H9 (cell line): ENCODE measurements at regions not wholly inside any gene's neighbourhood (a gene's known extent, or its start where the extent isn't known, plus 50 kb on each side); places are given as distances from the start of the nearest gene placed in this dataset.
A peak's percentile ranks its signal among the peaks of the same experiment; 100 is the strongest.

Experiments used
- DNase-seq: peaks from one replicate; pipeline ENCODE4 v3.0.0-alpha.2; 2017
- H2AFZ ChIP-seq: one replicate; pipeline ENCODE4 v1.6.1; 2013; ENCODE audit warnings: mild to moderate bottlenecking, low read length, control low read depth, moderate library complexity
- H2AK5ac ChIP-seq: 2 replicates; pipeline ENCODE4 v1.6.1; 2013; ENCODE audit warnings: low read length, control low read depth, mixed read lengths; ENCODE audit not compliant: insufficient read length
- H2BK120ac ChIP-seq: one replicate; pipeline ENCODE4 v1.6.1; 2013; ENCODE audit warnings: low read depth, mild to moderate bottlenecking, low read length, control low read depth, inconsistent platforms; ENCODE audit not compliant: poor library complexity, severe bottlenecking
- H2BK12ac ChIP-seq: 2 replicates; pipeline ENCODE4 v1.6.1; 2013; ENCODE audit warnings: low read length, control low read depth, mixed read lengths, low read depth; ENCODE audit not compliant: insufficient read length
- H2BK15ac ChIP-seq: 2 replicates; pipeline ENCODE4 v1.6.1; 2013; ENCODE audit warnings: low read depth, low read length, control low read depth
- H2BK20ac ChIP-seq: one replicate; pipeline ENCODE4 v1.6.1; 2013; ENCODE audit warnings: low read depth, mild to moderate bottlenecking, low read length, control low read depth, inconsistent platforms; ENCODE audit not compliant: poor library complexity, severe bottlenecking
- H2BK5ac ChIP-seq: 2 replicates; pipeline ENCODE4 v1.6.1; 2013; ENCODE audit warnings: low read length, control low read depth, mixed read lengths; ENCODE audit not compliant: insufficient read length
- H3K14ac ChIP-seq: 2 replicates; pipeline ENCODE4 v1.6.1; 2013; ENCODE audit warnings: low read length, control low read depth; ENCODE audit not compliant: insufficient read depth
- H3K18ac ChIP-seq: 2 replicates; pipeline ENCODE4 v1.6.1; 2013; ENCODE audit warnings: low read depth, mild to moderate bottlenecking, mixed read lengths, low read length, control low read depth; ENCODE audit not compliant: insufficient read length
- H3K23ac ChIP-seq: 2 replicates; pipeline ENCODE4 v1.6.1; 2013; ENCODE audit warnings: low read length, control low read depth, mixed read lengths, low read depth; ENCODE audit not compliant: insufficient read length
- H3K23me2 ChIP-seq: 2 replicates; pipeline ENCODE4 v1.6.1; 2013; ENCODE audit warnings: low read depth, mild to moderate bottlenecking, mixed read lengths, low read length, control low read depth; ENCODE audit not compliant: insufficient read length, poor library complexity, severe bottlenecking
- H3K27ac ChIP-seq: 2 replicates; pipeline ENCODE4 v1.5.1; 2013; ENCODE audit warnings: low read length, control low read depth, mixed read lengths, low read depth; ENCODE audit not compliant: insufficient read length
- H3K27me3 ChIP-seq: 2 replicates; pipeline ENCODE4 v1.6.1; 2013; ENCODE audit warnings: low read length, control low read depth, inconsistent platforms; ENCODE audit not compliant: insufficient read depth
- H3K4ac ChIP-seq: 2 replicates; pipeline ENCODE4 v1.6.1; 2013; ENCODE audit warnings: low read depth, mild to moderate bottlenecking, control low read depth, inconsistent platforms, low read length, moderate library complexity
- H3K4me1 ChIP-seq: 2 replicates; pipeline ENCODE4 v1.6.1; 2013; ENCODE audit warnings: low read length, control low read depth, inconsistent platforms; ENCODE audit not compliant: insufficient read depth
- H3K4me2 ChIP-seq: 2 replicates; pipeline ENCODE4 v1.6.1; 2013; ENCODE audit warnings: low read length, control low read depth, mixed read lengths; ENCODE audit not compliant: insufficient read length, insufficient read depth
- H3K56ac ChIP-seq: 2 replicates; pipeline ENCODE4 v1.6.1; 2013; ENCODE audit warnings: low read depth, mild to moderate bottlenecking, mixed read lengths, low read length, control low read depth; ENCODE audit not compliant: insufficient read length
- H3K79me1 ChIP-seq: 2 replicates; pipeline ENCODE4 v1.6.1; 2013; ENCODE audit warnings: low read depth, mild to moderate bottlenecking, moderate library complexity, low read length, control low read depth, inconsistent platforms; ENCODE audit not compliant: insufficient read depth, poor library complexity, severe bottlenecking
- H3K79me2 ChIP-seq: 2 replicates; pipeline ENCODE4 v1.6.1; 2013; ENCODE audit warnings: low read length, control low read depth, inconsistent platforms; ENCODE audit not compliant: insufficient read depth
- H3K9ac ChIP-seq: 2 replicates; pipeline ENCODE4 v1.6.1; 2013; ENCODE audit warnings: low read length, control low read depth, mixed read lengths; ENCODE audit not compliant: insufficient read length; ENCODE audit errors: extremely low read depth
- H3K9me3 ChIP-seq: one replicate; pipeline ENCODE4 v1.6.1; 2013; ENCODE audit warnings: low read depth, low read length, inconsistent platforms; ENCODE audit not compliant: control insufficient read depth
- H3T11ph ChIP-seq: one replicate; pipeline ENCODE4 v1.6.1; 2013; ENCODE audit warnings: mild to moderate bottlenecking, low read length, control low read depth, inconsistent platforms
- H4K20me1 ChIP-seq: one replicate; pipeline ENCODE4 v1.6.1; 2013; ENCODE audit not compliant: control insufficient read depth, insufficient read length, insufficient read depth
- H4K5ac ChIP-seq: 2 replicates; pipeline ENCODE4 v1.6.1; 2013; ENCODE audit warnings: low read depth, mild to moderate bottlenecking, mixed read lengths, low read length, control low read depth; ENCODE audit not compliant: insufficient read length
- H4K8ac ChIP-seq: replicated peaks from 2 replicates; pipeline ENCODE4 v1.6.1; 2013; ENCODE audit warnings: low read length, control low read depth, mixed read lengths, low read depth; ENCODE audit not compliant: insufficient read length
- H4K91ac ChIP-seq: 2 replicates; pipeline ENCODE4 v1.6.1; 2013; ENCODE audit warnings: low read depth, mild to moderate bottlenecking, moderate library complexity, mixed read lengths, low read length, control low read depth; ENCODE audit not compliant: insufficient read length
- H3K27ac Mint-ChIP-seq, 3 experiments: 2 replicates in 2 of 3; 3 replicates in 1 of 3; pipeline ENCODE4 v1.8.0; 2020 to 2021; ENCODE audit warnings: mixed read lengths in 3 of 3, mild to moderate bottlenecking in 1 of 3, moderate library complexity in 1 of 3
- H3K27me3 Mint-ChIP-seq: 2 replicates; pipeline ENCODE4 v1.8.0; 2021; ENCODE audit warnings: low read depth, mild to moderate bottlenecking, moderate library complexity, mixed read lengths
- H3K36me3 Mint-ChIP-seq, 3 experiments: 2 replicates in 2 of 3; 3 replicates in 1 of 3; pipeline ENCODE4 v1.8.0; 2020 to 2021; ENCODE audit warnings: low read depth in 3 of 3, mixed read lengths in 3 of 3; ENCODE audit not compliant: insufficient read depth in 1 of 3
- H3K4me1 Mint-ChIP-seq, 2 experiments: 2 replicates each; pipeline ENCODE4 v1.8.0; 2020; ENCODE audit warnings: mixed read lengths in 2 of 2
- H3K4me3 Mint-ChIP-seq, 2 experiments: 2 replicates in 1 of 2; 3 replicates in 1 of 2; pipeline ENCODE4 v1.8.0; 2020 to 2021; ENCODE audit warnings: mild to moderate bottlenecking in 2 of 2, mixed read lengths in 2 of 2, moderate library complexity in 1 of 2
- H3K9me3 Mint-ChIP-seq, 2 experiments: 2 replicates in 1 of 2; 3 replicates in 1 of 2; pipeline ENCODE4 v1.8.0; 2020; ENCODE audit warnings: mild to moderate bottlenecking in 2 of 2, mixed read lengths in 2 of 2, moderate library complexity in 1 of 2
- CTCF ChIP-seq: fragments of 200-600 bp; sonication (generic); conservative IDR thresholded peaks from 3 replicates; pipeline ENCODE4 v1.8.0; 2021; ENCODE audit warnings: antibody characterized with exemption, mild to moderate bottlenecking
- WGBS: extraction: QIAGEN DNeasy Blood & Tissue Kit; methylation state at CpG from one replicate; pipeline ENCODE4 v1.1.7; 2013; ENCODE audit warnings: missing lambda C conversion rate, low lambda C conversion rate, mixed read lengths; ENCODE audit not compliant: insufficient read length; ENCODE audit errors: extremely low coverage; 5-methylcytosine and 5-hydroxymethylcytosine counted together

GRCh38 chr7:131011432-131011742, 277.4 kb upstream of the KLF14 start:
- no peak overlapping the region for H3K23ac ChIP-seq
- H2AK5ac ChIP-seq = no peak overlapping the region
- H3K27me3 Mint-ChIP-seq = no peaks in the 10 kb centered on the region
- no peak overlapping the region for H2BK20ac ChIP-seq
- H3K79me2 ChIP-seq = no peaks in the 10 kb centered on the region
- no peak overlapping the region for H4K91ac ChIP-seq
- no CpG with 5 or more reads among the region's 4 CpGs for WGBS
- H3K4me1 Mint-ChIP-seq = peaks cover 18 to 22% of the 10 kb centered on the region in 2 experiments
- no peak overlapping the region for H3K56ac ChIP-seq
- H2BK5ac ChIP-seq = no peak overlapping the region
- no peak overlapping the region for H3K4ac ChIP-seq
- no peaks in the 10 kb centered on the region for H4K20me1 ChIP-seq
- no peak overlapping the region for H4K5ac ChIP-seq
- H3K4me2 ChIP-seq = no peak overlapping the region
- H3K14ac ChIP-seq = no peak overlapping the region
- H2BK15ac ChIP-seq = no peak overlapping the region
- H2BK12ac ChIP-seq = no peak overlapping the region
- peaks cover 3% of the 10 kb centered on the region; the same call in 1 of the 2 replicates for H3K4me1 ChIP-seq
- H2AFZ ChIP-seq = no peak overlapping the region
- H3K4me3 Mint-ChIP-seq = no peak overlapping the region
- no peaks in the 10 kb centered on the region for H3K79me1 ChIP-seq
- no peak for TF ChIP-seq CTCF
- DNase-seq = no peak
- H3K23me2 ChIP-seq = no peaks in the 10 kb centered on the region
- no peak overlapping the region for H2BK120ac ChIP-seq
- H3T11ph ChIP-seq = no peak overlapping the region
- H3K27me3 ChIP-seq = no peaks in the 10 kb centered on the region
- H3K18ac ChIP-seq = no peak overlapping the region
- no peak overlapping the region for H3K9ac ChIP-seq
- no peak overlapping the region for H3K27ac ChIP-seq
- no peak overlapping the region for H4K8ac ChIP-seq
- no peaks in the 10 kb centered on the region for H3K9me3 Mint-ChIP-seq
- H3K36me3 Mint-ChIP-seq = no peaks in the 10 kb centered on the region
- peak overlapping the region in 1 of 3 experiments; percentile 34; a peak in 2 of 7 replicates for H3K27ac Mint-ChIP-seq
- no peaks in the 10 kb centered on the region for H3K9me3 ChIP-seq
